OCI-LY1 (cell line): ENCODE measurements at regions not wholly inside any gene's neighbourhood (a gene's known extent, or its start where the extent isn't known, plus 50 kb on each side); places are given as distances from the start of the nearest gene placed in this dataset.

Source experiments
- H2AFZ ChIP-seq: fragments of 200-600 bp; sonication (generic), shearing (Covaris generic); 2 replicates; pipeline ENCODE4 v1.6.0; 2014; ENCODE audit warnings: antibody characterized with exemption, mild to moderate bottlenecking, low read length
- H3F3A ChIP-seq: fragments of 200-600 bp; sonication (generic), shearing (Covaris generic); 2 replicates; pipeline ENCODE4 v1.6.0; 2014; ENCODE audit warnings: mild to moderate bottlenecking, antibody characterized with exemption, low read length, moderate library complexity; ENCODE audit not compliant: insufficient read depth
- H3K27ac ChIP-seq: fragments of 200-600 bp; sonication (generic); 2 replicates; pipeline ENCODE4 v1.5.1; 2014; ENCODE audit warnings: low read length, mixed run types, mild to moderate bottlenecking, low read depth; ENCODE audit not compliant: poor library complexity, severe bottlenecking
- H3K27me3 ChIP-seq: fragments of 200-600 bp; sonication (generic); 2 replicates; pipeline ENCODE4 v1.6.0; 2014; ENCODE audit warnings: antibody characterized with exemption, mild to moderate bottlenecking, low read length, moderate library complexity; ENCODE audit not compliant: insufficient read depth
- H3K36me3 ChIP-seq: fragments of 200-600 bp; sonication (generic); 2 replicates; pipeline ENCODE4 v1.6.1; 2014; ENCODE audit warnings: mild to moderate bottlenecking, antibody characterized with exemption, low read length, moderate library complexity, mixed read lengths; ENCODE audit not compliant: insufficient read depth
- H3K4me1 ChIP-seq: fragments of 200-600 bp; sonication (generic); 2 replicates; pipeline ENCODE4 v1.5.1; 2014; ENCODE audit warnings: mild to moderate bottlenecking, low read length, moderate library complexity; ENCODE audit not compliant: insufficient read depth, severe bottlenecking
- H3K4me2 ChIP-seq: fragments of 200-600 bp; sonication (generic), shearing (Covaris generic); 2 replicates; pipeline ENCODE4 v1.6.1; 2014; ENCODE audit warnings: low read length
- H3K4me3 ChIP-seq: fragments of 200-600 bp; sonication (generic); 2 replicates; pipeline ENCODE4 v1.5.1; 2014; ENCODE audit warnings: low read length, low read depth, mild to moderate bottlenecking, mixed read lengths; ENCODE audit not compliant: poor library complexity, severe bottlenecking
- H3K79me2 ChIP-seq: fragments of 200-600 bp; shearing (Covaris generic); 2 replicates; pipeline ENCODE4 v1.6.1; 2016; ENCODE audit warnings: mixed run types, low read length, mixed read lengths; ENCODE audit not compliant: insufficient read depth
- H3K9ac ChIP-seq: fragments of 200-600 bp; sonication (generic), shearing (Covaris generic); 2 replicates; pipeline ENCODE4 v1.6.1; 2014; ENCODE audit warnings: mild to moderate bottlenecking, low read length, mixed read lengths
- H3K9me2 ChIP-seq: fragments of 200-600 bp; sonication (generic), shearing (Covaris generic); 2 replicates; pipeline ENCODE4 v1.6.1; 2014; ENCODE audit warnings: low read depth, mild to moderate bottlenecking, low read length, mixed read lengths
- H3K9me3 ChIP-seq: fragments of 200-600 bp; shearing (Covaris generic); 2 replicates; pipeline ENCODE4 v1.6.1; 2014; ENCODE audit warnings: low read length, mixed read lengths
- H4K20me1 ChIP-seq: fragments of 200-600 bp; sonication (generic), shearing (Covaris generic); 2 replicates; pipeline ENCODE4 v1.6.0; 2016; ENCODE audit warnings: mild to moderate bottlenecking, low read length; ENCODE audit not compliant: insufficient read depth
- EZH2 ChIP-seq: fragments of 200-600 bp; sonication (generic), shearing (Covaris generic); IDR thresholded peaks from 2 replicates; pipeline ENCODE4 v1.8.0; 2017; ENCODE audit warnings: borderline replicate concordance, mixed run types, mild to moderate bottlenecking, antibody characterized with exemption, low read length, moderate library complexity, mixed read lengths
- TF ChIP-seq, protein P1 (sequence below): fragments of 200-600 bp; sonication (generic), shearing (Covaris generic); IDR thresholded peaks from 2 replicates; pipeline ENCODE4 v1.5.1; 2017; ENCODE audit warnings: mild to moderate bottlenecking, antibody characterized with exemption, low read length, moderate library complexity, mixed read lengths

DNA sequence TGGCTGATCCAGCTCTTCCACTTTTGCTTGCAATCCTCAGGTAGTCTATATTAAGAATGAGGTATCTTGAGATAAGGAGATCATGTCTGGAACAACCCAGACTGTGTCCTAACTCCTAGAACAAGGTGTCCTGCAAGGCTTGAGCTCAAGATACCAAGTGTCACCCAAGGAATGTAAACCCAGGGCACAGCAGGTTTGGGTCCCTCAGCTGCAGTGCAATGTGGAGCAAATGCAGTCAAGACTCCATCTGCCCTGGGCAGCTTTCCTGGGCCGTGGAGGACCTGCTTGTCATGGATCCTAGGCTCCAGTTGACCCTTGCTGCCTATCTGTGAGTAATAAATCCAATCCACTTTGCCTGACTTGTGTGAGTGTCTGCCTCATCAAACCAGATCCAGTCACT, 166.1 kb downstream of the OTOR start:
- no peaks in the 10 kb centered on the region for H3K9me3 ChIP-seq
- no peak overlapping the region for H3K9ac ChIP-seq
- no peak overlapping the region for H3K4me2 ChIP-seq
- H4K20me1 ChIP-seq: no peaks in the 10 kb centered on the region
- no peak overlapping the region for H2AFZ ChIP-seq
- no peaks in the 10 kb centered on the region for H3K79me2 ChIP-seq
- no peak overlapping the region for H3K27ac ChIP-seq
- H3K27me3 ChIP-seq: no peaks in the 10 kb centered on the region
- no peak overlapping the region for H3K4me3 ChIP-seq
- H3K9me2 ChIP-seq: no peaks in the 10 kb centered on the region
- H3F3A ChIP-seq: no peaks in the 10 kb centered on the region
- H3K4me1 ChIP-seq: no peaks in the 10 kb centered on the region
- H3K36me3 ChIP-seq: no peaks in the 10 kb centered on the region
- TF ChIP-seq, protein P1, sequence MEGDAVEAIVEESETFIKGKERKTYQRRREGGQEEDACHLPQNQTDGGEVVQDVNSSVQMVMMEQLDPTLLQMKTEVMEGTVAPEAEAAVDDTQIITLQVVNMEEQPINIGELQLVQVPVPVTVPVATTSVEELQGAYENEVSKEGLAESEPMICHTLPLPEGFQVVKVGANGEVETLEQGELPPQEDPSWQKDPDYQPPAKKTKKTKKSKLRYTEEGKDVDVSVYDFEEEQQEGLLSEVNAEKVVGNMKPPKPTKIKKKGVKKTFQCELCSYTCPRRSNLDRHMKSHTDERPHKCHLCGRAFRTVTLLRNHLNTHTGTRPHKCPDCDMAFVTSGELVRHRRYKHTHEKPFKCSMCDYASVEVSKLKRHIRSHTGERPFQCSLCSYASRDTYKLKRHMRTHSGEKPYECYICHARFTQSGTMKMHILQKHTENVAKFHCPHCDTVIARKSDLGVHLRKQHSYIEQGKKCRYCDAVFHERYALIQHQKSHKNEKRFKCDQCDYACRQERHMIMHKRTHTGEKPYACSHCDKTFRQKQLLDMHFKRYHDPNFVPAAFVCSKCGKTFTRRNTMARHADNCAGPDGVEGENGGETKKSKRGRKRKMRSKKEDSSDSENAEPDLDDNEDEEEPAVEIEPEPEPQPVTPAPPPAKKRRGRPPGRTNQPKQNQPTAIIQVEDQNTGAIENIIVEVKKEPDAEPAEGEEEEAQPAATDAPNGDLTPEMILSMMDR: no peak
- TF ChIP-seq EZH2: no peak

DNA sequence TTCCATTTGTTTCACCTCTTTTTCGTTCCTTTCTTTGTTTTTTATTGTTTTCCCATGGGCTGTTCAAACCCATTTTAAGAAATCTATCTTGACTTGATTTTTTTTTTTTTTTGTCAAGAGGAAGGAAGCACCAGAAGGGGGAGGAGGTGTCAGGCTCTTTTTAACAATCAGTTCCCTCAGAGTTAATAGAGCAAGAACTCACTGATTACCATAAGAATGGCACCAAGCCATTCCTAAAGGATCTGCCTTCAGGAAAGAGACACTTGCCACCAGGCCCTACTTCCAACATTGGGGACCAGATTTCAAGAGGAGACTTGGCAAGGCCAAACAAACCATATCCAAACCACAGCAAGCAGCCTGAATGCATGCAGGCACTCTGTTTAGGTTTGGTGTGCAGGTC, 168.0 kb downstream of the OTOR start:
- Histone ChIP-seq H3K9ac (no peak overlapping the region), H4K20me1 (no peaks in the 10 kb centered on the region), H3K9me3 (no peaks in the 10 kb centered on the region), H3K4me1 (no peaks in the 10 kb centered on the region), H3K4me3 (no peak overlapping the region), H3K9me2 (no peaks in the 10 kb centered on the region), H3K27me3 (no peaks in the 10 kb centered on the region), H3K79me2 (no peaks in the 10 kb centered on the region), H3K27ac (no peak overlapping the region), H3K4me2 (no peak overlapping the region), H3F3A (no peaks in the 10 kb centered on the region), H3K36me3 (no peaks in the 10 kb centered on the region), H2AFZ (no peak overlapping the region)
- TF ChIP-seq, protein P1: no peak
- no peak for TF ChIP-seq EZH2

DNA sequence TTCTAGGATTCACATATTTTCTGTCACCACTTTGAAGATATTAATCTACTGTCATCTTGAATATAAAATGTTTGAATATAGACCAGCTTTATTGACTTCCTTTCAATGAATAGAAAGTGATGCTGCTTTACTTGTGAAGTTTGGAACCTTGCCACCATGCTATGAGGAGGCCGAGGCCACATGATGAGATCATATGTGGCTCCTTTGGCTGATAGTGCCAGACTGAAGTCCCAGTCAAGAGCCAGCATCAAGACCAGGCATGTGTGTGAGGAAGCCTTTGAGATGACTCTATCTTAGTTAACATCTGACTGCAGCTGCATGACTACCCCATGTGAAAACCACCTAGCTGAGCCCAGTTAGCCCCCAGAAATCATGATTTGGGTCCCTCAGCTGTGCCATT, 169.5 kb downstream of the OTOR start:
- Histone ChIP-seq H3K27ac (no peak overlapping the region), H4K20me1 (no peaks in the 10 kb centered on the region), H3K4me1 (no peaks in the 10 kb centered on the region), H3K9me2 (no peaks in the 10 kb centered on the region), H3K27me3 (no peaks in the 10 kb centered on the region), H3F3A (no peaks in the 10 kb centered on the region), H3K36me3 (no peaks in the 10 kb centered on the region), H3K4me3 (no peak overlapping the region), H3K4me2 (no peak overlapping the region), H3K9me3 (no peaks in the 10 kb centered on the region), H3K79me2 (no peaks in the 10 kb centered on the region), H3K9ac (no peak overlapping the region), H2AFZ (no peak overlapping the region)
- TF ChIP-seq EZH2: no peak
- TF ChIP-seq, protein P1: no peak
